Adrenal gland (tissue), 9 donors: ENCODE measurements at regions not wholly inside any gene's neighbourhood (a gene's known extent, or its start where the extent isn't known, plus 50 kb on each side); places are given as distances from the start of the nearest gene placed in this dataset.

ENCODE experiments used
- DNase-seq, 7 donors: peaks; one replicate each; pipeline ENCODE4 v3.0.0-alpha.2; 2019 to 2020
- H3K27ac ChIP-seq, 5 donors: fragments of 200-600 bp; sonication (generic) in 4 of 5; 1 replicate in 3 of 5; 2 replicates in 2 of 5; pipeline versions ENCODE4 v1.5.1 to v1.8.0; 2016 to 2020; ENCODE audit warnings: mild to moderate bottlenecking in 1 of 5
- H3K27me3 ChIP-seq: fragments of 200-600 bp; 2 replicates; pipeline ENCODE4 v1.8.0; 2021
- H3K36me3 ChIP-seq, 2 donors: fragments of 200-600 bp; replicated peaks in 1 of 2; 1 replicate in 1 of 2; 2 replicates in 1 of 2; pipeline versions ENCODE4 v1.5.1 to v1.8.0; 2018 to 2022
- H3K4me1 ChIP-seq, 2 donors: fragments of 200-600 bp; replicated peaks in 1 of 2; 1 replicate in 1 of 2; 2 replicates in 1 of 2; pipeline versions ENCODE4 v1.5.1 to v1.8.0; 2018 to 2021
- H3K4me3 ChIP-seq, 4 donors: fragments of 200-600 bp; sonication (generic) in 3 of 4; one replicate each; pipeline ENCODE4 v1.5.1; 2016 to 2018
- H3K9me3 ChIP-seq, 3 donors: fragments of 200-600 bp; sonication (generic) in 1 of 3; replicated peaks in 1 of 3; 1 replicate in 2 of 3; 2 replicates in 1 of 3; pipeline versions ENCODE4 v1.5.1 to v1.8.0; 2016 to 2021
- CTCF ChIP-seq, 6 experiments: fragments of 450-650 bp in 4 of 6; fragments of 200-600 bp in 2 of 6; sonication (generic) in 1 of 6; IDR thresholded peaks; 1 replicate in 5 of 6; 2 replicates in 1 of 6; pipeline versions ENCODE4 v1.5.1 to v1.8.0; 2016 to 2021; ENCODE audit warnings: antibody characterized with exemption in 6 of 6, mild to moderate bottlenecking in 2 of 6, moderate library complexity in 1 of 6
- POLR2A ChIP-seq, 2 donors: fragments of 450-650 bp; IDR thresholded peaks; one replicate each; pipeline ENCODE4 v1.6.1; 2017; ENCODE audit warnings: antibody characterized with exemption in 2 of 2, mild to moderate bottlenecking in 2 of 2, moderate library complexity in 1 of 2
- WGBS, 4 donors: extraction: QIAGEN DNeasy Blood & Tissue Kit in 2 of 4; methylation state at CpG; one replicate each; pipeline versions ENCODE4 v1.1.5 to v1.1.7; 2013 to 2017; 5-methylcytosine and 5-hydroxymethylcytosine counted together
- intact Hi-C, 2 donors: fragments of 100-400 bp; cut with DNase I; formaldehyde crosslinking; loops; one replicate each; pipeline versions ENCODE4 v1.14.1 to v1.15.0; 2022 to 2023
- donor health status: healthy with polysubstance abuse.
- donor health status: Bipolar disorder and iron deficiency.
- donor health status: DM: yes; HTN: yes; CAD: no.
- donor health status: DM: no; HTN: no; CAD: no.
- donor health status: DM: no; HTN: no; CAD: no.

GRCh38 chr7:101688995-101689907 is 60.2 kb upstream of the MYL10 start:
- Histone ChIP-seq H3K4me3 (no peak overlapping the region), H3K27ac (no peak overlapping the region), H3K4me1 (peaks cover 8 to 11% of the 10 kb centered on the region in 2 donors), H3K27me3 (no peaks in the 10 kb centered on the region), H3K36me3 (no peaks in the 10 kb centered on the region), H3K9me3 (no peaks in the 10 kb centered on the region)
- DNase-seq = no peak
- no peak for TF ChIP-seq CTCF (IDR thresholded peaks at IDR 0.05)
- no peak for TF ChIP-seq POLR2A (IDR thresholded peaks at IDR 0.05)
- WGBS, 4 donors = 65 to 75% (median 68%) methylated on average over 12 to 15 of the region's 15 CpGs
- intact Hi-C loops = loop anchor here (2.0 to 10.0 kb wide), 6 partner anchors 84 to 586 kb away; no protein-coding TSS in a partner anchor

GRCh38 chr7:101690061-101690460 is 61.0 kb upstream of the MYL10 start:
- WGBS, 4 donors = 78 to 92% (median 87%) methylated on average over 6 of the region's 6 CpGs
- Histone ChIP-seq H3K9me3 (no peaks in the 10 kb centered on the region), H3K4me1 (peaks cover 8 to 11% of the 10 kb centered on the region in 2 donors), H3K27me3 (no peaks in the 10 kb centered on the region), H3K27ac (no peak overlapping the region), H3K36me3 (no peaks in the 10 kb centered on the region), H3K4me3 (no peak overlapping the region)
- intact Hi-C loops = no loop called here
- TF ChIP-seq POLR2A (IDR thresholded peaks at IDR 0.05) (no peak), CTCF (IDR thresholded peaks at IDR 0.05) (no peak)
- DNase-seq = no peak

GRCh38 chr7:101691822-101692384 is 62.8 kb upstream of the MYL10 start:
- WGBS, 4 donors = 49 to 64% (median 57%) methylated on average over 12 of the region's 12 CpGs
- Histone ChIP-seq H3K27ac (no peak overlapping the region), H3K4me3 (no peak overlapping the region), H3K36me3 (no peaks in the 10 kb centered on the region), H3K27me3 (no peaks in the 10 kb centered on the region), H3K9me3 (no peaks in the 10 kb centered on the region), H3K4me1 (peaks cover 8 to 11% of the 10 kb centered on the region in 2 donors)
- DNase-seq = no peak
- TF ChIP-seq CTCF (IDR thresholded peaks at IDR 0.05) (no peak), POLR2A (IDR thresholded peaks at IDR 0.05) (no peak)
- intact Hi-C loops = no loop called here

GRCh38 chr7:101693498-101694091 is 64.5 kb upstream of the MYL10 start:
- WGBS, 4 donors = 84 to 89% (median 87%) methylated on average over 14 of the region's 14 CpGs
- Histone ChIP-seq H3K27me3 (no peaks in the 10 kb centered on the region), H3K36me3 (no peaks in the 10 kb centered on the region), H3K27ac (no peak overlapping the region), H3K4me3 (no peak overlapping the region), H3K4me1 (peaks cover 1 to 4% of the 10 kb centered on the region in 2 donors), H3K9me3 (no peaks in the 10 kb centered on the region)
- no peak for DNase-seq
- TF ChIP-seq CTCF (IDR thresholded peaks at IDR 0.05) = no peak
- no peak for TF ChIP-seq POLR2A (IDR thresholded peaks at IDR 0.05)
- intact Hi-C loops = no loop called here
